Neuronal stem cell (in vitro differentiated cells): ENCODE measurements at regions not wholly inside any gene's neighbourhood (a gene's known extent, or its start where the extent isn't known, plus 50 kb on each side); places are given as distances from the start of the nearest gene placed in this dataset.

ENCODE experiments used
- DNase-seq: peaks from one replicate; pipeline ENCODE4 v3.0.0-alpha.2; 2013; ENCODE audit warnings: low spot score
- H2AFZ ChIP-seq: one replicate; pipeline ENCODE4 v1.6.1; 2013; ENCODE audit warnings: mild to moderate bottlenecking, low read length, inconsistent platforms
- H2AK5ac ChIP-seq: 2 replicates; pipeline ENCODE4 v1.6.1; 2013; ENCODE audit warnings: low read depth, mild to moderate bottlenecking, inconsistent platforms, low read length, moderate library complexity, mixed read lengths
- H2BK120ac ChIP-seq: 2 replicates; pipeline ENCODE4 v1.6.1; 2013; ENCODE audit warnings: low read depth, mild to moderate bottlenecking, inconsistent platforms, low read length, moderate library complexity, mixed read lengths
- H2BK12ac ChIP-seq: one replicate; pipeline ENCODE4 v1.6.1; 2013; ENCODE audit warnings: low read length, inconsistent platforms
- H2BK15ac ChIP-seq: 2 replicates; pipeline ENCODE4 v1.6.1; 2013; ENCODE audit warnings: mild to moderate bottlenecking, low read length, inconsistent platforms, mixed read lengths
- H2BK5ac ChIP-seq: one replicate; pipeline ENCODE4 v1.6.1; 2013; ENCODE audit warnings: inconsistent platforms, mild to moderate bottlenecking, low read length, moderate library complexity
- H3K14ac ChIP-seq: one replicate; pipeline ENCODE4 v1.6.1; 2013; ENCODE audit warnings: low read length, inconsistent platforms
- H3K18ac ChIP-seq: 2 replicates; pipeline ENCODE4 v1.6.1; 2013; ENCODE audit warnings: low read length, inconsistent platforms
- H3K23ac ChIP-seq: 2 replicates; pipeline ENCODE4 v1.6.1; 2013; ENCODE audit warnings: low read depth, mild to moderate bottlenecking, mixed read lengths, low read length, inconsistent platforms; ENCODE audit not compliant: poor library complexity
- H3K27ac ChIP-seq: replicated peaks from 3 replicates; pipeline ENCODE4 v1.5.1; 2013; ENCODE audit warnings: low read length, inconsistent platforms
- H3K27me3 ChIP-seq, 3 experiments: 2 replicates each; pipeline ENCODE4 v1.6.1; 2013; ENCODE audit warnings: low read length in 3 of 3, mild to moderate bottlenecking in 2 of 3, inconsistent platforms in 1 of 3, low read depth in 1 of 3, mixed read lengths in 1 of 3, moderate library complexity in 1 of 3; ENCODE audit not compliant: control insufficient read depth in 3 of 3, insufficient read depth in 3 of 3
- H3K36me3 ChIP-seq, 2 donors: replicated peaks in 1 of 2; 2 replicates each; pipeline ENCODE4 v1.6.1; 2013; ENCODE audit warnings: low read length in 2 of 2; ENCODE audit not compliant: control insufficient read depth in 2 of 2, insufficient read depth in 2 of 2
- H3K4ac ChIP-seq: 2 replicates; pipeline ENCODE4 v1.6.1; 2013; ENCODE audit warnings: inconsistent platforms, mild to moderate bottlenecking, low read length, moderate library complexity
- H3K4me1 ChIP-seq, 2 donors: 1 replicate in 1 of 2; 2 replicates in 1 of 2; pipeline ENCODE4 v1.6.1; 2013; ENCODE audit warnings: low read length in 2 of 2, low read depth in 1 of 2; ENCODE audit not compliant: control insufficient read depth in 2 of 2, insufficient read depth in 1 of 2
- H3K4me2 ChIP-seq: one replicate; pipeline ENCODE4 v1.6.1; 2013; ENCODE audit warnings: mild to moderate bottlenecking, low read length, inconsistent platforms; ENCODE audit not compliant: insufficient read depth, poor library complexity, severe bottlenecking
- H3K4me3 ChIP-seq, 2 donors: 2 replicates each; pipeline ENCODE4 v1.5.1; 2013; ENCODE audit warnings: low read length in 2 of 2, mild to moderate bottlenecking in 2 of 2, inconsistent platforms in 1 of 2, moderate library complexity in 1 of 2
- H3K79me1 ChIP-seq: one replicate; pipeline ENCODE4 v1.6.1; 2013; ENCODE audit warnings: low read depth, mild to moderate bottlenecking, inconsistent platforms, low read length, moderate library complexity
- H3K9ac ChIP-seq: one replicate; pipeline ENCODE4 v1.6.1; 2013; ENCODE audit warnings: mild to moderate bottlenecking, low read depth, low read length, inconsistent platforms; ENCODE audit not compliant: poor library complexity
- H3K9me3 ChIP-seq, 2 donors: replicated peaks in 1 of 2; 2 replicates each; pipeline versions ENCODE3 to v1.6.1; 2013; ENCODE audit warnings: low read length in 2 of 2, mild to moderate bottlenecking in 2 of 2, inconsistent platforms in 1 of 2, low read depth in 1 of 2, mixed read lengths in 1 of 2, moderate library complexity in 1 of 2; ENCODE audit not compliant: control insufficient read depth in 2 of 2, insufficient read depth in 1 of 2
- H4K8ac ChIP-seq: one replicate; pipeline ENCODE4 v1.6.1; 2013; ENCODE audit warnings: low read depth, mild to moderate bottlenecking, inconsistent platforms, low read length, moderate library complexity
- H4K91ac ChIP-seq: one replicate; pipeline ENCODE4 v1.6.1; 2013; ENCODE audit warnings: low read length, low read depth, mild to moderate bottlenecking, inconsistent platforms; ENCODE audit not compliant: poor library complexity
- WGBS, 2 donors: extraction: QIAGEN DNeasy Blood & Tissue Kit; methylation state at CpG; one replicate each; pipeline ENCODE4 v1.1.7; 2013; ENCODE audit warnings: missing lambda C conversion rate in 2 of 2, mixed read lengths in 1 of 2; ENCODE audit not compliant: insufficient read length in 2 of 2, insufficient replicate concordance in 1 of 2; ENCODE audit errors: extremely low coverage in 2 of 2; 5-methylcytosine and 5-hydroxymethylcytosine counted together

DNA sequence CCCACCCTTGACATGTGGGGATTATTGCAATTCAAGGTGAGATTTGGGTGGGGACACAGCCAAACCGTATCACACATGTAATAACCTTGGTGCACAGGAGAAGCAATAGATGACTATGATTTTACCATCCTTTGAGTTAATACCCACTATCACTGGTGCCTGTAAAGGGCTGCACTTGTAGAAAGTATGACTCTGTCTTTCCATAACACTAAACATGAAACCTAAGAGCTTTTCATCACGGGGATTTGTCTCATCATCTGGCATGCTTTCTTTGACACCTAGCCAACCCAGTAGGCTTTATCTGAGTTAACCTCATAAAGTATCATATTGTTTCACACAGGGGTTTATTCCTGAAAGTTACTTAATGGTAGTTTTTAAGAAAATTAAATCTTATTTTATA is 188.9 kb upstream of the TNC start:
- no peak overlapping the region for H3K23ac ChIP-seq
- no peak overlapping the region for H3K4me3 ChIP-seq
- DNase-seq: no peak
- no peak overlapping the region for H2AFZ ChIP-seq
- H3K27me3 ChIP-seq: no peaks in the 10 kb centered on the region
- no peak overlapping the region for H2BK120ac ChIP-seq
- no CpG with 5 or more reads among the region's 2 CpGs for WGBS, 2 donors
- H2BK12ac ChIP-seq: no peak overlapping the region
- H3K27ac ChIP-seq: no peak overlapping the region
- no peak overlapping the region for H3K9ac ChIP-seq
- no peak overlapping the region for H3K18ac ChIP-seq
- H3K9me3 ChIP-seq: no peaks in the 10 kb centered on the region
- H2BK5ac ChIP-seq: no peak overlapping the region
- H2AK5ac ChIP-seq: no peak overlapping the region
- H3K4me1 ChIP-seq: no peaks in the 10 kb centered on the region
- H4K91ac ChIP-seq: no peak overlapping the region
- H3K14ac ChIP-seq: no peak overlapping the region
- H2BK15ac ChIP-seq: no peak overlapping the region
- no peaks in the 10 kb centered on the region for H3K36me3 ChIP-seq
- H3K4me2 ChIP-seq: no peak overlapping the region
- H3K4ac ChIP-seq: no peak overlapping the region
- H3K79me1 ChIP-seq: no peaks in the 10 kb centered on the region
- H4K8ac ChIP-seq: no peak overlapping the region

DNA sequence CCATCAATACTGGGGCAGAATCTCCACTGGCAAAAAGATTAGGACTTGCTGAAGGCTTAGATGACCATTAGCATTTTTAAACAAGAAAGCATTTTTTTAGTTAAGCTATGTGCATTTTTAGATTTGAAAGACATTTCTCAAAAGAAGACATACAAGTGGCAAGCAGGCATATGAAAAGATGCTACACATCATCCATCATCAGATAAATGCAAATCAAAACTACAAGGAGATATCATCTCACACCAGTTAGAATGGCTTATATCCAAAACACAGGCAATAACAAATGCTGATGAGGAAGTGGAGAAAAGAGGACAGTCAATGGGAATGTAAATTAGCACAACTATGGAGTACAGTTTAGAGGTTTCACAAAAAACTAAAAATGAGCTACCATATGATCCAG is 195.6 kb upstream of the TNC start:
- H2BK120ac ChIP-seq: no peak overlapping the region
- no peak overlapping the region for H3K14ac ChIP-seq
- H3K9me3 ChIP-seq: no peaks in the 10 kb centered on the region
- no peaks in the 10 kb centered on the region for H3K36me3 ChIP-seq
- H3K27ac ChIP-seq: no peak overlapping the region
- H4K91ac ChIP-seq: no peak overlapping the region
- H3K4me2 ChIP-seq: no peak overlapping the region
- H2BK12ac ChIP-seq: no peak overlapping the region
- no peak overlapping the region for H2BK15ac ChIP-seq
- H3K27me3 ChIP-seq: no peaks in the 10 kb centered on the region
- H3K9ac ChIP-seq: no peak overlapping the region
- H3K4me3 ChIP-seq: no peak overlapping the region
- H2BK5ac ChIP-seq: no peak overlapping the region
- no peaks in the 10 kb centered on the region for H3K4me1 ChIP-seq
- no peak overlapping the region for H2AK5ac ChIP-seq
- H3K79me1 ChIP-seq: no peaks in the 10 kb centered on the region
- no peak for DNase-seq
- no peak overlapping the region for H3K18ac ChIP-seq
- no peak overlapping the region for H2AFZ ChIP-seq
- H3K23ac ChIP-seq: no peak overlapping the region
- H3K4ac ChIP-seq: no peak overlapping the region
- no peak overlapping the region for H4K8ac ChIP-seq

DNA sequence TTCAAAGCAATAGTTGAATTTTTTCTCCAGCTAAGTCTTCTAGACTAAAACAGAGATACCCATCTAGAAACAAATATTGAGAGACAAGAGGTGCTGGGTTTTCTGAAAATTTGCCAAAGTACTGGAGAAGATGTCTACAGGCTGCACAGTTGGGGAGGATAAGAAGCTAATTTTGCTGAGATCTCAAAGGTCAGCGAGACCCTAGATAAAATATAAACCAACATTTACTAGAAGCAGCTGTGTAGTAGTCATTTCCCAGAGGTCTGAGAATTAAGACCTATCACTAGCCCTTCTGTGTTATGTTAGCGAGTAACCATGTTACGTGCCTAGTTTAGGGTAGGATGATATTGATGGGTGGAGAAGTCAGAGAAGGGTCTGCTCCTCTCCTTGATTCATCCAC is 208.5 kb upstream of the TNC start:
- H3K14ac ChIP-seq: no peak overlapping the region
- H3K18ac ChIP-seq: no peak overlapping the region
- H4K91ac ChIP-seq: no peak overlapping the region
- no peak overlapping the region for H2AFZ ChIP-seq
- no peak overlapping the region for H3K4me3 ChIP-seq
- H3K27ac ChIP-seq: no peak overlapping the region
- no peaks in the 10 kb centered on the region for H3K79me1 ChIP-seq
- no peak overlapping the region for H2BK120ac ChIP-seq
- H3K4ac ChIP-seq: no peak overlapping the region
- H2AK5ac ChIP-seq: no peak overlapping the region
- DNase-seq: no peak
- H3K36me3 ChIP-seq: no peaks in the 10 kb centered on the region
- no peak overlapping the region for H4K8ac ChIP-seq
- H3K9me3 ChIP-seq: no peaks in the 10 kb centered on the region
- no peak overlapping the region for H2BK15ac ChIP-seq
- H3K4me2 ChIP-seq: no peak overlapping the region
- no peak overlapping the region for H3K9ac ChIP-seq
- H2BK5ac ChIP-seq: no peak overlapping the region
- H3K4me1 ChIP-seq: peaks cover 0 to 1% of the 10 kb centered on the region in 2 donors
- no CpG with 5 or more reads among the region's 3 CpGs for WGBS, 2 donors
- no peaks in the 10 kb centered on the region for H3K27me3 ChIP-seq
- no peak overlapping the region for H3K23ac ChIP-seq
- no peak overlapping the region for H2BK12ac ChIP-seq

DNA sequence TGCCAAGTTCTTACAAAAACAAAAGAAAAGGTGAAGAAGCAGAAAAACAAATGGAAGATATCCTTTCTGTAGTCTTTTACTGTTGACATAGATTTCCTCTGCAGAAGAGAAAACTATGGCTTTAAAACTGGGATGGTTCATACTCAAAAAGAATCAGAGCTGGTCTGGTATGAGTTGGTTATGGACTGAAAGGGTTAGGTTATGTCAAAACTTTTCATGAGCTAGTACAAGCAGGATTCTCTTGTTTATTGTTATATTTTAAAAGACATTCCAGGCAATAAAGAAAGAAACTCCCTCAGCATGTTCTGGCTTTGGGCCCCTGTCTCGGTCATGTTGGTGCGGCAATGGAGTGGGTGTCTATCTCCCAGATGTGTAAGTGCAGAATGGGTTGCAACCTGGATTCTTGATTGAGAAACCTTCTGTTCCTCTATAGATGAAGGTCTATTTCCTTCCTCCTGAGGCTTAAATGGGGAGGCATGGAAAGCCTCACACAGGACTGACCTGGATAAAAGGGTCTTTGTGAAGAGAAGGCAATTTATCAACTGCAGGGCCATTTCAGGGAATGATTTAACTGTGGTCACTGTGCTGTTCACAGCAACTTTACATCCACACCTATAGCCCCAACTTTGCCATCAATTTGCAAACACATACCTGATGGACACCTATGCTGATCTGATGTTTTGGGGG is 209.6 kb upstream of the TNC start:
- H3K79me1 ChIP-seq: no peaks in the 10 kb centered on the region
- H2BK5ac ChIP-seq: no peak overlapping the region
- WGBS, 2 donors: no CpG with 5 or more reads among the region's 2 CpGs

More for the DNA sequence above, 209.6 kb upstream of the TNC start:
- peaks cover 0 to 1% of the 10 kb centered on the region in 2 donors for H3K4me1 ChIP-seq
- H3K4ac ChIP-seq: no peak overlapping the region
- H3K9ac ChIP-seq: no peak overlapping the region
- no peak overlapping the region for H3K4me3 ChIP-seq
- no peak overlapping the region for H2BK15ac ChIP-seq
- no peak overlapping the region for H3K18ac ChIP-seq
- H3K4me2 ChIP-seq: no peak overlapping the region
- no peak overlapping the region for H3K27ac ChIP-seq
- DNase-seq: no peak
- H3K27me3 ChIP-seq: no peaks in the 10 kb centered on the region
- H2BK12ac ChIP-seq: no peak overlapping the region
- H2AK5ac ChIP-seq: no peak overlapping the region
- H3K23ac ChIP-seq: no peak overlapping the region
- no peak overlapping the region for H4K8ac ChIP-seq
- H2BK120ac ChIP-seq: no peak overlapping the region
- no peak overlapping the region for H2AFZ ChIP-seq
- no peaks in the 10 kb centered on the region for H3K9me3 ChIP-seq
- no peak overlapping the region for H3K14ac ChIP-seq
- no peaks in the 10 kb centered on the region for H3K36me3 ChIP-seq
- no peak overlapping the region for H4K91ac ChIP-seq
